ENCODE measurements at regions not wholly inside any gene's neighbourhood (a gene's known extent, or its start where the extent isn't known, plus 50 kb on each side); places are given as distances from the start of the nearest gene placed in this dataset.

DNA sequence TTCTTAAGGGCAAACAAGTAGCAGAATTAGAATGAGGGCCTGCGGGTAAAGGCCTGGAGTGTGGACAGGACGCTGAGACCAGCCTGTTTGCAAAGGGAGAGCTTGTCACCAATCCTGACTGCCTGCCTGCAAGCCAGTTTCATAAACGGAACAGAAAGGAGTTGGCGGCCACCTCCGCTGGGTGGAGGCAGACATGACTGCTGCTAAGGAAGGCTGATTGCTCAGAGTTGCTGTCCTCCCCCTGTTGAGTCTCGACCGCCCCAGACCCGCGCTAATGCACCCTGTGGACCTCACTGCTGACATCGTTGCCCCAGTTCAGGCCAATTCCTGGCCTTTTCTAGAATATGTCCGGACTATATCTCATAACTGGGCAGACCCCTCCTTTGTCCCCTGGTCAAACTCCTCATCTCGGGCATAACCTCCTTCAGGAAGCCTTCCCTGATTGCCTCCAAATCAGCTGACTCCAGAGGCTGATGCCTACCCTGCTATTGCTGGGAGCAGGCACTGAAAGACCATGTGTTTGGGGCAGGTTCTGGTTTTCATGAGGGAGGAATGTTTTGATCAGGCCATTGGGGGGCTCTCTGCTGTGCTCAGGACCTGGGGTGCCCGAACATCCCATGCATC lies 153.0 kb upstream of the CIBAR2 start:
- Histone ChIP-seq H3K4me3 (no peak overlapping the region), H3K27ac (no peak overlapping the region), H3K36me3 (ENCODE audit: low read depth, missing control alignments) (no peaks in the 10 kb centered on the region), H3K9me3 (no peaks in the 10 kb centered on the region), H3K4me1 (no peaks in the 10 kb centered on the region), H3K27me3 (no peaks in the 10 kb centered on the region)
- TF ChIP-seq, protein P1, sequence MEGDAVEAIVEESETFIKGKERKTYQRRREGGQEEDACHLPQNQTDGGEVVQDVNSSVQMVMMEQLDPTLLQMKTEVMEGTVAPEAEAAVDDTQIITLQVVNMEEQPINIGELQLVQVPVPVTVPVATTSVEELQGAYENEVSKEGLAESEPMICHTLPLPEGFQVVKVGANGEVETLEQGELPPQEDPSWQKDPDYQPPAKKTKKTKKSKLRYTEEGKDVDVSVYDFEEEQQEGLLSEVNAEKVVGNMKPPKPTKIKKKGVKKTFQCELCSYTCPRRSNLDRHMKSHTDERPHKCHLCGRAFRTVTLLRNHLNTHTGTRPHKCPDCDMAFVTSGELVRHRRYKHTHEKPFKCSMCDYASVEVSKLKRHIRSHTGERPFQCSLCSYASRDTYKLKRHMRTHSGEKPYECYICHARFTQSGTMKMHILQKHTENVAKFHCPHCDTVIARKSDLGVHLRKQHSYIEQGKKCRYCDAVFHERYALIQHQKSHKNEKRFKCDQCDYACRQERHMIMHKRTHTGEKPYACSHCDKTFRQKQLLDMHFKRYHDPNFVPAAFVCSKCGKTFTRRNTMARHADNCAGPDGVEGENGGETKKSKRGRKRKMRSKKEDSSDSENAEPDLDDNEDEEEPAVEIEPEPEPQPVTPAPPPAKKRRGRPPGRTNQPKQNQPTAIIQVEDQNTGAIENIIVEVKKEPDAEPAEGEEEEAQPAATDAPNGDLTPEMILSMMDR (IDR thresholded peaks at IDR 0.05): no peak
- TF ChIP-seq POLR2A (IDR thresholded peaks at IDR 0.05): no peak
- intact Hi-C loops (cut with DNase I; ENCODE audit: low total_unique reads): no loop called here
- WGBS, 2 donors: 91 to 95% methylated on average over 12 to 13 of the region's 13 CpGs
- no peak for DNase-seq

DNA sequence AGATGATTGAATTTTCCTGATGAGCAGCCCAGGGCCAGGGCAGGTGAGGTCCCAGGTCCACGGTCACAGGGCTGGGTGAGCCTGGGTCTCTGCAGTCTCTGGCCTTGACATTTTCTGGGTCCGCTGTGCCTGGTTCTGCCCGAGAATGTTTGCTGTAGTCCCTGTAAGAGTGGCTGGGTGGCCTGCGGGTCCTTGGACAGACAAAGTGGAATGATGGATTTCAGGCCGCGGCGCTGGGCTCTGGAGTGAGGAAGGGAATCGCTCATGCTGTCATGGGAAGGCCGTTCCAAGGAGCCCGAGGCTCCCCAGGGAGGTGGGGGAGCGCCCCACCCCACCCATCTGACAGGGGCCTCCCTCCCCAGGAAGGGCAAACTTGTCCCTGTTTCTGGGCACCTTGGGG lies 153.5 kb upstream of the CIBAR2 start:
- WGBS, 2 donors: 92 to 96% methylated on average over 10 to 11 of the region's 11 CpGs
- Histone ChIP-seq H3K27me3 (no peaks in the 10 kb centered on the region), H3K27ac (no peak overlapping the region), H3K4me1 (no peaks in the 10 kb centered on the region), H3K4me3 (no peak overlapping the region), H3K9me3 (no peaks in the 10 kb centered on the region), H3K36me3 (ENCODE audit: low read depth, missing control alignments) (no peaks in the 10 kb centered on the region)
- no peak for TF ChIP-seq POLR2A (IDR thresholded peaks at IDR 0.05)
- TF ChIP-seq, protein P1 (IDR thresholded peaks at IDR 0.05): no peak
- intact Hi-C loops (cut with DNase I; ENCODE audit: low total_unique reads): no loop called here
- DNase-seq: no peak

DNA sequence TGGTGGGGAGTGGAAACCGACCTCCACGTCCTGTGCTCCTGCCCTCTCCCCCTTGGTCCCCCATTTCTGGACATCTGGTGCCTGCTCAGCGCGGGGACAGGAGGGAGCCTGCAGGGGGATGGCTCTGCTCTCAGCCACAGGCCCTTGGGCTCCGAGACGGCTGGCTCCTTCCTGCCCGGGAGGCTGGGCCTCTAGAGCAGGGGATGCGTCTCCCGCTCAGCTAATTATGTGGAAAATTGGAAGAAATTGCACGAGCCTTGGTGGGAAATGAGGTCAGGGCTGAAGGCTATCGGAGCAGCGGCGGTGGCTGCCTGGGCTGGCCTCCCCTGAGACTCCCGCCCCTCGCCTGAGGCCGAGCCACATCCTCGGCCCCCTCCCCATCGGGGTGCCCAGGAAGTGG lies 154.6 kb upstream of the CIBAR2 start:
- Histone ChIP-seq H3K4me3 (no peak overlapping the region), H3K27me3 (no peaks in the 10 kb centered on the region), H3K27ac (no peak overlapping the region), H3K4me1 (no peaks in the 10 kb centered on the region), H3K36me3 (ENCODE audit: low read depth, missing control alignments) (no peaks in the 10 kb centered on the region), H3K9me3 (no peaks in the 10 kb centered on the region)
- WGBS, 2 donors: 46 to 66% methylated on average over 7 to 18 of the region's 18 CpGs
- no peak for DNase-seq
- intact Hi-C loops (cut with DNase I; ENCODE audit: low total_unique reads): no loop called here
- TF ChIP-seq, protein P1 (IDR thresholded peaks at IDR 0.05): no peak
- no peak for TF ChIP-seq POLR2A (IDR thresholded peaks at IDR 0.05)

DNA sequence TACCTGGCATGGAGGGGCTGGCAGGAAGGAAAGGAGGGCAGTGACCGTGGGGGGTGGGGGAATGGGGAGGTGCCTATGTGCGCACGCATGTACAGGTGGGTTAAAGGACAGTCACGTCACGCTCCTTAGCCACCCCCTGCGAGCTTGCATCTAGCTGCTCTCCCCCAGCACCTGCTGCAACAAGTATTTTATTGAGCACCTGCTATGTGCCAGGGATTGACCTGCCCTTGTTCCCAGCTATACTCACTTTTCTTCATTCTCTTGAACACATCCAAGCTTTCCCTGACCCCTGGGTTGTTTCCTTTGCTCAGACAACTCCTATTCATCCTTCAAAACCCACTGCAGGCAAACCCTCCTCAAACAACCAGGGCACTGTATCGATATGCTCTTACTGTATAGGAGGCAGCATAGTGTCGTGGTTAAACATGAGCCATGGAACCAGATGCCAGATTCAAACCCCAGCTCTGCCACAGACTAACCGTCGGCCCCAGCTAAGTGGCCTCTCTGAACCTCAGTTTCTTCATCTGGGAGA lies 155.2 kb upstream of the CIBAR2 start:
- intact Hi-C loops (cut with DNase I; ENCODE audit: low total_unique reads): no loop called here
- Histone ChIP-seq H3K27ac (no peak overlapping the region), H3K4me1 (no peaks in the 10 kb centered on the region), H3K27me3 (no peaks in the 10 kb centered on the region), H3K9me3 (no peaks in the 10 kb centered on the region), H3K36me3 (ENCODE audit: low read depth, missing control alignments) (no peaks in the 10 kb centered on the region), H3K4me3 (no peak overlapping the region)
- no peak for TF ChIP-seq POLR2A (IDR thresholded peaks at IDR 0.05)
- TF ChIP-seq, protein P1 (IDR thresholded peaks at IDR 0.05): no peak
- no peak for DNase-seq
- 94 to 99% methylated on average over 10 of the region's 10 CpGs for WGBS, 2 donors

DNA sequence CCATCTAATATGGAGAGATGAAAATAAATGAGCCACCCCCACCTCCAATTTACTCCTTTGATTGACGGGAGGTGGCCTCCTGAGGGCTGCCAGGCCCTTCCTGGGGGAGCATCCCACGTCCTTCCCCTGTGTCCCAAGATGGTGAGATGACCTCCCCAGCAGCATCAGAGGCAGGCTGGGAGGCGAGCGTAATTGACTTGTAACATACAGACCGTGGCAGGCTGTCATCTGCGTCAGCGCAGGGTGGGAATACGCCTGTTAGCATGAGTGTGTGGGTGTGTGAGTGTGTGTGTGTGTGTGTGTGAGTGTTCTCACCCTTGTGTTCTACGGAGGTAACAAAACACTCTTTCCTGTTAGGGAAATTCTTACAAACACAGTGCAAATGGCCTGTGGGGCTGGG lies 156.9 kb upstream of the CIBAR2 start:
- H3K27ac ChIP-seq: no peak overlapping the region
- H3K27me3 ChIP-seq: no peaks in the 10 kb centered on the region
- H3K36me3 ChIP-seq (ENCODE audit: low read depth, missing control alignments): no peaks in the 10 kb centered on the region
- intact Hi-C loops (cut with DNase I; ENCODE audit: low total_unique reads): no loop called here
- no peak for TF ChIP-seq POLR2A (IDR thresholded peaks at IDR 0.05)
- TF ChIP-seq, protein P1 (IDR thresholded peaks at IDR 0.05): no peak
- WGBS, 2 donors: 88 to 90% methylated on average over 8 to 9 of the region's 9 CpGs
- DNase-seq: no peak
- no peaks in the 10 kb centered on the region for H3K4me1 ChIP-seq
- H3K4me3 ChIP-seq: no peak overlapping the region
- H3K9me3 ChIP-seq: no peaks in the 10 kb centered on the region
